ENCODE measurements at regions not wholly inside any gene's neighbourhood (a gene's known extent, or its start where the extent isn't known, plus 50 kb on each side); places are given as distances from the start of the nearest gene placed in this dataset.

DNA sequence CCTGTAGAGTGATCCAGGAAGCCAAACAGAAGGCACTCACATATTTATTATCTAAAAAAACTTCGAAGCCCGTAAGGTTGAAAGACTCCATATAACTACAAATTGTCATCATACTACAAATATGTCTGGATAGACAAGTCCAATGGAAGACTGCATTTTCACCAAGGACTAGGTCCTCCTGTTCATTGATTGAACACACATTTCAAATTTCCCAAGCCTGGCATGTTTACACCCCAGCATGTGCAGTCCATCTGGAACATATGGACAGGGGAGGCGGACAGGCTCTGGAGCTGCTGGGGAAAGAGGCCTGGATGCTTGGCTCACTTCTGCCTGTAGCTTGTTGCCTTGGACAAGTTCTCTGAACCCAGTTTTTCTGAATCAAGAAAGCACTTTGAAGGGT lies 378.7 kb downstream of the ENC1 start:
- TF ChIP-seq, protein P1, sequence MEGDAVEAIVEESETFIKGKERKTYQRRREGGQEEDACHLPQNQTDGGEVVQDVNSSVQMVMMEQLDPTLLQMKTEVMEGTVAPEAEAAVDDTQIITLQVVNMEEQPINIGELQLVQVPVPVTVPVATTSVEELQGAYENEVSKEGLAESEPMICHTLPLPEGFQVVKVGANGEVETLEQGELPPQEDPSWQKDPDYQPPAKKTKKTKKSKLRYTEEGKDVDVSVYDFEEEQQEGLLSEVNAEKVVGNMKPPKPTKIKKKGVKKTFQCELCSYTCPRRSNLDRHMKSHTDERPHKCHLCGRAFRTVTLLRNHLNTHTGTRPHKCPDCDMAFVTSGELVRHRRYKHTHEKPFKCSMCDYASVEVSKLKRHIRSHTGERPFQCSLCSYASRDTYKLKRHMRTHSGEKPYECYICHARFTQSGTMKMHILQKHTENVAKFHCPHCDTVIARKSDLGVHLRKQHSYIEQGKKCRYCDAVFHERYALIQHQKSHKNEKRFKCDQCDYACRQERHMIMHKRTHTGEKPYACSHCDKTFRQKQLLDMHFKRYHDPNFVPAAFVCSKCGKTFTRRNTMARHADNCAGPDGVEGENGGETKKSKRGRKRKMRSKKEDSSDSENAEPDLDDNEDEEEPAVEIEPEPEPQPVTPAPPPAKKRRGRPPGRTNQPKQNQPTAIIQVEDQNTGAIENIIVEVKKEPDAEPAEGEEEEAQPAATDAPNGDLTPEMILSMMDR (IDR thresholded peaks at IDR 0.05): no peak
- TF ChIP-seq EZH2 (IDR thresholded peaks at IDR 0.05): no peak
- TF ChIP-seq EZH2phosphoT487 (IDR thresholded peaks at IDR 0.05): no peak
